ENCODE measurements at regions not wholly inside any gene's neighbourhood (a gene's known extent, or its start where the extent isn't known, plus 50 kb on each side); places are given as distances from the start of the nearest gene placed in this dataset.

DNA sequence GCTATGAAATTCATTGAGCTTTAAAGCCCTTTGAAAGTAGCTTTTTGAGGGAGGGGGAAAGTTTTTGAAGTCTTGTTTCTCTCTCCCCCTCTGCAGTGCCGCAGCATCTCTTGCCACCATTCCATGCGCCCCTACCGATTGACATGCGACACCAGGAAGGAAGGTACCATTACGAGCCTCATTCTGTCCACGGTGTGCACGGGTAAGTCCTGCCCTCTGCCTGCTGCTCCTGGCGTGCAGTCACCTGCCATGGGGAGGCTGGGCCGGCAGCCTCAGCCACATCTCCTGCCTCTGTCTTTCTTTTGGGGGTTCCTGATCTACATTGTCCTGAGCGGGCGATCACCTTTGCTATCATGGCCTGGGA, 191.6 kb downstream of the GLI2 start:
- TF ChIP-seq, protein P1, sequence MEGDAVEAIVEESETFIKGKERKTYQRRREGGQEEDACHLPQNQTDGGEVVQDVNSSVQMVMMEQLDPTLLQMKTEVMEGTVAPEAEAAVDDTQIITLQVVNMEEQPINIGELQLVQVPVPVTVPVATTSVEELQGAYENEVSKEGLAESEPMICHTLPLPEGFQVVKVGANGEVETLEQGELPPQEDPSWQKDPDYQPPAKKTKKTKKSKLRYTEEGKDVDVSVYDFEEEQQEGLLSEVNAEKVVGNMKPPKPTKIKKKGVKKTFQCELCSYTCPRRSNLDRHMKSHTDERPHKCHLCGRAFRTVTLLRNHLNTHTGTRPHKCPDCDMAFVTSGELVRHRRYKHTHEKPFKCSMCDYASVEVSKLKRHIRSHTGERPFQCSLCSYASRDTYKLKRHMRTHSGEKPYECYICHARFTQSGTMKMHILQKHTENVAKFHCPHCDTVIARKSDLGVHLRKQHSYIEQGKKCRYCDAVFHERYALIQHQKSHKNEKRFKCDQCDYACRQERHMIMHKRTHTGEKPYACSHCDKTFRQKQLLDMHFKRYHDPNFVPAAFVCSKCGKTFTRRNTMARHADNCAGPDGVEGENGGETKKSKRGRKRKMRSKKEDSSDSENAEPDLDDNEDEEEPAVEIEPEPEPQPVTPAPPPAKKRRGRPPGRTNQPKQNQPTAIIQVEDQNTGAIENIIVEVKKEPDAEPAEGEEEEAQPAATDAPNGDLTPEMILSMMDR (IDR thresholded peaks at IDR 0.05; ENCODE audit: insufficient read depth, low read length, poor library complexity, severe bottlenecking) = no peak
- Histone ChIP-seq H3K36me3 (ENCODE audit: control insufficient read depth, insufficient read depth, low read length) (no peaks in the 10 kb centered on the region), H3K27me3 (ENCODE audit: control insufficient read depth, insufficient read depth, low read length) (no peaks in the 10 kb centered on the region), H3K4me3 (ENCODE audit: low read depth, low read length) (no peak overlapping the region)
- no peak for DNase-seq (ENCODE audit: low read depth)

DNA sequence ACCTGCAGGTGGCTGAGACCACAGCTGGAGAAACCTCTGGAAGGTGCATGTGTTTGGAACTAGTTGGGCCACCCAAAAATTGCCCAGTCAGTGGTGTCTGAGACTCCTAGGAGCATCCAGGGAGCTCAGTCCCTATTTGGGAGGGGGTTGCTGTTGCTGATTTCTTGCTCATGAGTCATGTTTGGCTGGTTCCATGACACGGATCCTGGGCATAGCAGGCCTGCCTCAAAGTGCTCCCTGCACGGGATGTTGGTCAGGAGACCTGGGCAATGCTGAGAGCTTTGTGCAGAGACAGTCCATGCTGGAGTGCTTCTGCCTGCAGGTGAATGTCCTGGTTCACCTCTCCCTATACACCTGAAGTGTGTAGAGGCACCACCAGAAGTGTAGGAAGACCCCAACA, 194.2 kb downstream of the GLI2 start:
- Histone ChIP-seq H3K4me3 (ENCODE audit: low read depth, low read length) (no peak overlapping the region), H3K27me3 (ENCODE audit: control insufficient read depth, insufficient read depth, low read length) (no peaks in the 10 kb centered on the region), H3K36me3 (ENCODE audit: control insufficient read depth, insufficient read depth, low read length) (no peaks in the 10 kb centered on the region)
- no peak for DNase-seq (ENCODE audit: low read depth)
- TF ChIP-seq, protein P1 (IDR thresholded peaks at IDR 0.05; ENCODE audit: insufficient read depth, low read length, poor library complexity, severe bottlenecking) = no peak

GRCh38 chr2:120930236-120930635, 194.6 kb downstream of the GLI2 start:
- H3K4me3 ChIP-seq (ENCODE audit: low read depth, low read length) = no peak overlapping the region
- DNase-seq (ENCODE audit: low read depth) = no peak
- H3K36me3 ChIP-seq (ENCODE audit: control insufficient read depth, insufficient read depth, low read length) = no peaks in the 10 kb centered on the region
- TF ChIP-seq, protein P1 (IDR thresholded peaks at IDR 0.05; ENCODE audit: insufficient read depth, low read length, poor library complexity, severe bottlenecking) = no peak
- no peaks in the 10 kb centered on the region for H3K27me3 ChIP-seq (ENCODE audit: control insufficient read depth, insufficient read depth, low read length)

DNA sequence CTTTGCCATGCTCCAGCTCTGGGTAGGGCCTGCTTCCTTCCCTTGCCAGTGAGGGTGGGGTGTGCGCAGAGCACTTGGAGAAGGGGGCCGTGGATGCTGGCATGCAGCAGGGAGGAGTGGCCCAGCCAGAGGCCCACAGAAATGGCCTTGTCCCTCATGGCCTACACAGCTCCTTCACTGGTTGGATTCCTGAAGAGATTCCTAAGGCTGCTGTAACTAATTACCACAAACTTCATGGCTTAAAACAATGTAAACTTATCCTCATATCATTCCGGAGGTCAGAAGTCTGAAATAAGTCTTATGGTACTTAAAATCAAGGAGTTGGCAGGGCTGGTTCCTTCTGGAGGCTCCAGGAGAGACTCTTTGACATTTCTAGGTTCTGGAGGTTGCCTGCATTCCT, 195.2 kb downstream of the GLI2 start:
- no peaks in the 10 kb centered on the region for H3K36me3 ChIP-seq (ENCODE audit: control insufficient read depth, insufficient read depth, low read length)
- H3K27me3 ChIP-seq (ENCODE audit: control insufficient read depth, insufficient read depth, low read length) = no peaks in the 10 kb centered on the region
- TF ChIP-seq, protein P1 (IDR thresholded peaks at IDR 0.05; ENCODE audit: insufficient read depth, low read length, poor library complexity, severe bottlenecking) = no peak
- no peak overlapping the region for H3K4me3 ChIP-seq (ENCODE audit: low read depth, low read length)
- no peak for DNase-seq (ENCODE audit: low read depth)

GRCh38 chr2:120932472-120932871, 196.8 kb downstream of the GLI2 start:
- no peaks in the 10 kb centered on the region for H3K27me3 ChIP-seq (ENCODE audit: control insufficient read depth, insufficient read depth, low read length)
- TF ChIP-seq, protein P1 (IDR thresholded peaks at IDR 0.05; ENCODE audit: insufficient read depth, low read length, poor library complexity, severe bottlenecking) = no peak
- no peak for DNase-seq (ENCODE audit: low read depth)

DNA sequence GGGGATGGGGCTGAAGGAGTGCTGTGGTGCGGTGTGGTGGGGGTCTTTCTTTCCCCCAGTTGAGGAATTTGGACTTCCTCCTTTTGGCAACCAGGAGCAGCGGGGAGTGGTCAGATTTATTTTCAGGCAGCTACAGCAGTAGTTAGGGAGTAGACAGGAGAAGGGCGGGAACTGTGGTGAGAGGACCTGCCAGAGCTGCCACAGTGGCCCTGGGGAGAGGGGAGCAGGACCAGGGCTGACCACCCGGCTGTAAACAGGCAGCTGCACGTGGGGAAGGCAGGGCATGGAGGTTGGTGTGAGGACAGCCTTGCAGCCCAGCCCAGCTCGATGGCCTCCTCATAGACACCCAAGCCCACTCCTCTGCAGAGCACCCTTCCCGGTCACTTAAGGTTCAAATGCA, 197.2 kb downstream of the GLI2 start:
- no peaks in the 10 kb centered on the region for H3K36me3 ChIP-seq (ENCODE audit: control insufficient read depth, insufficient read depth, low read length)
- TF ChIP-seq, protein P1 (IDR thresholded peaks at IDR 0.05; ENCODE audit: insufficient read depth, low read length, poor library complexity, severe bottlenecking) = no peak

More at GRCh38 chr2:120932472-120932871, 196.8 kb downstream of the GLI2 start:
- Histone ChIP-seq H3K36me3 (ENCODE audit: control insufficient read depth, insufficient read depth, low read length) (no peaks in the 10 kb centered on the region), H3K4me3 (ENCODE audit: low read depth, low read length) (no peak overlapping the region)

More for the DNA sequence above, 197.2 kb downstream of the GLI2 start:
- no peaks in the 10 kb centered on the region for H3K27me3 ChIP-seq (ENCODE audit: control insufficient read depth, insufficient read depth, low read length)
- no peak overlapping the region for H3K4me3 ChIP-seq (ENCODE audit: low read depth, low read length)
- no peak for DNase-seq (ENCODE audit: low read depth)

Measured in kidney epithelial cell (primary cell).